ENCODE measurements at regions not wholly inside any gene's neighbourhood (a gene's known extent, or its start where the extent isn't known, plus 50 kb on each side); places are given as distances from the start of the nearest gene placed in this dataset.
"Not testable (repeated sequence)": the region's sequence is repeated elsewhere in the genome, so short reads cannot be mapped to it uniquely, and the experiment has no call there.

GRCh38 chr3:3902161-3902560 lies 102.9 kb downstream of the LRRN1 start:
- DNase-seq (ENCODE audit: low spot score) = no peak

- no peak for DNase-seq (ENCODE audit: low spot score)
Observed at GRCh38 chr3:3906171-3906570, 106.9 kb downstream of the LRRN1 start.

GRCh38 chr3:3907023-3907422 lies 107.8 kb downstream of the LRRN1 start:
- DNase-seq (ENCODE audit: low spot score) = no peak

DNA sequence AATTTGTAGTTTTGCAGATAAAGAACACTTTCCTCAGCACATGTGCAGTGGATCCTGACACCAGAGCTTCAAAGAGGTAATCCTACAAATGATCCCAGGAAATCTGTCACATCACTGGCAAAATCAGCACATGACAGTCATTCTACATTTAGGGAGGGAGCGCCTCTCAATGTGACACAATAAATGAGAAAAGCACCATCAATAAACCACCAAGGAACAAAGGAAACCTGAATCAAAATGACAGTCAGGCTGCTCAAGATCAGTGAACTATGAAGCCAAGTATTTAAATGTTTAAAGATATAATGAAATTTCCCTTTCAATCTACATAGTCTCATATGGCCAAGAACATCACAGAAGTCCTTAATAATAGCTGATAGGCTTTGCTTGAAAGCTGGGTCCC lies 119.5 kb downstream of the LRRN1 start:
- no peak for DNase-seq (ENCODE audit: low spot score)

- DNase-seq (ENCODE audit: low spot score) = no peak
Observed at GRCh38 chr3:3919316-3919715, 120.1 kb downstream of the LRRN1 start.

DNA sequence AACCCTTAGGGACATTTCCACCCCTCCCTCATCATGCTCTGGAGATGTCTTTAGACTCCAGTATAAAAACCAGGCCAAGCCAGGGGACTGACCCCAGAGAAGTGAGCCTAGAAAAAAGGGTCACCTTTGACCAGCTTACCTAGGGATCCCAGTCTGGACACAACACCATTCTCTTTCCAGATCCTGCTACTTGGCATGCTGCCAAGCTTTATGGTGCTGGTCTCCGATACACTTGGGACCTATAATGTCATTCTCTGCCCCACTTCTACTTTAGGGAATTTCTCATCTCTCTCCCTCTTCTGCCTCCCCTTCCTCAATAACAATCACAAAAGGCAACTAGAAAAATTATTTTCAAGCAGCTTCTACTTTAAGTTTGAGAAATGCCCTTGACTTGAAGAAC lies 124.4 kb downstream of the LRRN1 start:
- DNase-seq (ENCODE audit: low spot score) = no peak

GRCh38 chr3:3927198-3927597 lies 128.0 kb downstream of the LRRN1 start:
- no peak for DNase-seq (ENCODE audit: low spot score)

DNA sequence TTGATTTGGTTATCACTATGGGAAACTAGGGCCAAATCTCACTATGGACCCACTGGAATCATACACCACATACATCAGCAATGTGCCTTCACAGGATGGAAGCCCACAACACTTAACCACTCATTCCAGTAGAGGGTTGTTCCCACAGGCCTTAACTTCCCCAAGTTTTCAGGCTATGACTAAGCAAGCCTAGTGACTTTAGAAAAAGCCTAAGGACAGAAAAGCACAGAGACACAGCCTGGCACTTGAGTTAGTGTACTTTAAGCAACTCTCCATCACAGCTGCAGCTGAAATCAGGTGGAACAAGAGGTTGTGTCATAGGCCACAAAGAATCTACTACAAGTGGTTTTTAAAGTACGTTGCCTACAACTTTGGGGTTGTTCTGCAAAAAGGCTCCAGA lies 128.7 kb downstream of the LRRN1 start:
- DNase-seq (ENCODE audit: low spot score) = no peak

- DNase-seq (ENCODE audit: low spot score) = not testable (repeated sequence)
Observed at GRCh38 chr3:3941380-3941779, 142.1 kb downstream of the LRRN1 start.

DNA sequence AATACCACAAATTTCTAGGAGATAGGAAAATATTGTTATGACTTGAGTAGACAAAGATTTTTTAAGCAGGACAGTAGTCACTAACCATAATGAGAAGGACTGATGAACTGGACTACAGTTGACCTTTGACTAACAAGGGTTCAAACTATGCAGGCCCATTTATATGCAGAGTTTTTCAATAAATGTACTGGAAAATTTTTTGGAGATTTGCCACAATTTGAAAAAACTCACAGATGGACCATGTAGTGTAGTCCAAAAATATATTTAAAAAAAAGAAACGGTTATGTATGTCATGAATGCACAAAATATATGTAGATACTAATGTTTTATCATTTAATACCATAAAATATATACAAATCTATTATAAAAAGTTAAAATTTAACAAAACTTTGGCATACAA lies 151.8 kb downstream of the LRRN1 start:
- DNase-seq (ENCODE audit: low spot score) = no peak

DNA sequence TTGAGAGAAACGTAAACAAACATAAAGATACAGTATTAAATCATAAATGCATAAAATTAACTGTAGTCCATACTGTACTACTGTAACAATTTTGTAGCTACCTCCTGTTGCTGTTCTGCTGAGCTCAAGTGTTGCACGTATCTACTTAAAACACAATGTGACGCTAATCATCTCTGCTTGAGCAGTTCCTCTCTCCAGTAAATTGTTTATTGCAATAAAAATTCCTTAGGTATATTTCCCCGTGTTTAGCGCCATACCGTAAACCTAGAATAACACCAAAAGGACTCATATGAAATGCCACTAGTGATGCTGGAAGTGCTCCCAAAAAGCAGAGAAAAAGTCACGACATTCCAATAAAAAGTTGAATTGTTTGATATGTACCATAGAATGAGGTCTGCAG lies 152.3 kb downstream of the LRRN1 start:
- no peak for DNase-seq (ENCODE audit: low spot score)

- not testable (repeated sequence) for DNase-seq (ENCODE audit: low spot score)
Observed at GRCh38 chr3:3962867-3963266, 163.6 kb downstream of the LRRN1 start.

DNA sequence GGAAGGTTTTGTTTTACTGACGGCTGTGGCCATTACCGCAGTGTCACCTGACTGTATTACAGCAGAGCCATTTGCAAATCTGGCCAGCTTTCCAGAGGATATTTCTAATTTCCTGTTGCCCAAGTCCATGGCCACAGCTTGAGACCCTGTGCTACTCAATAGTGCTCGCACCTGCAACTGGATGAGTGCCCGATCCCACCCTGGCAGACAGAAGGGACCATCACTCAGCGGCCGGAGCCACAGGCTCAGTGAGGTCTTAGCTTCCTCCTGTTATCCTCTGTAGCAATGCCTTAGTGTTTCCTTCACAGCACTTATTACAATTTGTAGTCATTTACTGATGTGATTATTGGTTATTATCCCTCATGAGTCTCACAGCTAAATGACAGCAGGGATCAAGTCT lies 184.8 kb downstream of the LRRN1 start:
- DNase-seq (ENCODE audit: low spot score) = no peak

GRCh38 chr3:3991598-3991997 lies 192.4 kb downstream of the LRRN1 start:
- DNase-seq (ENCODE audit: low spot score) = no peak

DNA sequence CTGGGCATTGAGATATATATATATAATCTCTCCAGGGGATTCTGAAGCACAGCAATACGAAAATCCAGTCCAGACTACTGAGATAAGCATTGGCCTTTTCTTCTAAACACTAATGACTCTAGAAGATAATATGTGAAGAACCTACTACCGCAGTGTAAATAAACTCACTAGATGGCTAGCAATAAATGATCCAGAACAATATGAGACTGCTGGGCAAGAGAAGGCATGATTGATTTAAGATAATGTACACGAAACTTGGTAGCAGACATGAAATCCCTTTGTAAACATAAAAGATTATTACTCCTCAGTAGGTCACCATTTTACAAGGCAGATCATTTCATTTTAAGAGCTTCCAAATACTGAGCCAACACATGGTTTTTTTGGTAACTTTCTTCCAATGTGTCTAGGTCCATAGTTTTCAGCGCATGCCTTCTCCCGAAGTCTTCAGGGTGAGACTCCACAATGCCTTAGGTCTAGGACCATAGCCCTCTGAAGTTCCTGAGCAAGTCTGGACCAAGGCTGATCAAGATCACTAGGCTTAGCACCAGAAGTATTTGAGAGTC lies 193.2 kb downstream of the LRRN1 start:
- no peak for DNase-seq (ENCODE audit: low spot score)

DNA sequence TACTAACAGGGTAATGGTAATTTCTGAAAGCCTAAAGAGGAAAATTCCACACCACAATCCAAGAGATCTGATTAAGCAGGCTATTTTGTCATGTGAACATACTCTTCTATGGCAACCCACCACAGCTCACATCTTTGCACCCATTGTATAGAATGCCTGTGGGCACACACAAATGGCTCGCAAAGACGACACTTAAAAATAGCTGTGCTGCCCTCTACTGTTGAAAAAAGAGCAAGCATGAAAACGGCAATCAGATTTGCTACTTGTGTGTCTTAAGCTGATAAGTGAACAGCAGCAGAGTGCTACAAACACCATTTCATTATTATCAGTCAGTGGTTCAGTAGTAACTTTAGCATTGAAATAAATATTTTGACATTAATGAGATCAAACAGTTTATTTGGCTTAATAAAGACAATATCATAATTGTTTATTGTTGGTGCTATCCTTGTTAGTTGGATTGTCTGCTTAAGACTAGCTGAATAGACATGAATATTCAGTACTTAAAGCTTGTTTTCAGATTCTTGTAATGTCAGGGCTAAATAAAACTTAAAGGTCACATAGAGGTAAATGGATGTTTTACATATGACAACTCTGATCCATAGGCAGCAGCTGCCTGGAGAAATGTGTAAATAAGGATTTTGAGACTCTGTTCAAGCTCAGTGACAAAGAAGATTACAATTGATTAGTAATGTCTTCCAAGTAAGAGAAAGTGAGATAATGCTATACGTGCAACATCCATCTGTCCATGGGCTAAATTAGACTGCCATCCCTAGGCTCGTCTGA lies 199.1 kb downstream of the LRRN1 start:
- DNase-seq (ENCODE audit: low spot score) = no peak

DNA sequence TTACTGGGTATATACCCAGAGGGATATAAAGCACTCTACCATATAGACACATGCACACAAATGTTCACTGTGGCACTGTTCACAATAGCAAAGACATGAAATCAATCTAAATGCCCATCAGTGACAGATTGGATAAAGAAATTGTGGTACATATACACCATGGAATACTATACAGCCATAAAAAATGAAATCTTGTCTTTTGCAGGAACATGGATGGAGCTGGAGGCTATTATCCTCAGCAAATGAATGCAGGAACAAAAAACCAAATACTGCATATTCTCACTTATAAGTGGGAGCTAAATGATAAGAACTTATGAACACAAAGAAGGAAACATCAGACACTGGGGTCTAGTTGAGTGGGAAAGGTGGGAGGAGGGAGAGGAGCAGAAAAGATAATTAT lies 200.1 kb downstream of the LRRN1 start:
- DNase-seq (ENCODE audit: low spot score) = not testable (repeated sequence)

- DNase-seq (ENCODE audit: low spot score) = no peak
Observed at GRCh38 chr3:4001976-4002375, 202.7 kb downstream of the LRRN1 start.

DNA sequence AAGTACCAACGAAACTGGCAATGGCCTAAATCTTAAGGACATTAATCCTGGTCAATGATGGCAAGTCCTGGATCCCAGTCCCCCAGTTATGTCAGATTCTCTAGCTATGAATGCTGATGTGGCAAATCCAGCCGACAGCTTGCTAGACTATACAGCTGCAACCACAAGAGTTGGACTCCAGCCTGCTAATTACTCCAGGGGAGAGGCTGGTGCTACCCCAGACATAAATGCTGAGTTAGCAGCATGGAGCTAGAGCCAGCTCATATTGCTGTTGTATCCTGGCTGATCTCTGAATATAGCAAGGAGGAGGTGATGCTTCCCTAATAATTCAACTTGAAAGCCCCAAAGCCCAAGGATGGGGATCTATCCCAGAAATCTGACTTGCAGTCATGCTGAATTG lies 207.1 kb downstream of the LRRN1 start:
- DNase-seq (ENCODE audit: low spot score) = no peak

DNA sequence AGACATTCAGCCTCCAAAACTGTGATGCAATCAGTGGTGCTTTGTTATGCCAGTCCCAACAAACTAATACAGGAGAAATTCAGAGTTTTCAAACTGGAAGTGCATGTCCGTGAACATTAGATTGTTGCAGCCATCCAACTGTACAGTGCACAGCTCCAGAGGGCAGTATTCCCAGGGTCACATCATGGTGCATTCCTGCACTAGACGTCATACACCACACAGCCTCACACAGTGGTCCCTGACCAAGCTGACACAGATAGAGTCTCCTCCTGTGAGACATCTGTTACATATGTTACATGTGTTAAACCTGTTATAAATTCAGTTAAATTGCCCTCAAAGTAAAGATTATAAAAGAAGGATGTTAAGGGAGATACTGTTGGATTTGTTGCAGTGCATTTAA lies 209.0 kb downstream of the LRRN1 start:
- no peak for DNase-seq (ENCODE audit: low spot score)

GRCh38 chr3:4011166-4011565 lies 211.9 kb downstream of the LRRN1 start:
- no peak for DNase-seq (ENCODE audit: low spot score)

- no peak for DNase-seq (ENCODE audit: low spot score)
Observed at GRCh38 chr3:4015426-4015825, 216.2 kb downstream of the LRRN1 start.

DNA sequence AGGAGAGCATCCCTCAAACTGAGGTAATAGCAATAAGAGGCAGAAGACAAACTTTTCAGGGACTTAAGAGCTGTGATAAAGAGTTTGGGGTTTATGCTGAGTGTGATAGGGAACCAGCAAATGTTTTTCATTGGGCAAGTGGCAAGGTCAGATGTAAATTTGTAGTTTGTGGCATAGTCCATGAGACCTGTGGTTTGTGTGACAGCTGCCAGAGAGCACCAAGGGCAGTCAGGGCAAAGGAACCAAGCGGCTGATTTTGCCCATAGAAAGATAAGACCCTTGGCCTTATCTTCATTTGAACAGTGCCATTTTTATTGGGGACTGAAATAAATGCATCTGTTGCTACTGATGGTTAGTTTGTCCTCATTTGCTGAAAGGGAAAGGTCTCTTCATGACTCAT lies 220.3 kb downstream of the LRRN1 start:
- DNase-seq (ENCODE audit: low spot score) = no peak

DNA sequence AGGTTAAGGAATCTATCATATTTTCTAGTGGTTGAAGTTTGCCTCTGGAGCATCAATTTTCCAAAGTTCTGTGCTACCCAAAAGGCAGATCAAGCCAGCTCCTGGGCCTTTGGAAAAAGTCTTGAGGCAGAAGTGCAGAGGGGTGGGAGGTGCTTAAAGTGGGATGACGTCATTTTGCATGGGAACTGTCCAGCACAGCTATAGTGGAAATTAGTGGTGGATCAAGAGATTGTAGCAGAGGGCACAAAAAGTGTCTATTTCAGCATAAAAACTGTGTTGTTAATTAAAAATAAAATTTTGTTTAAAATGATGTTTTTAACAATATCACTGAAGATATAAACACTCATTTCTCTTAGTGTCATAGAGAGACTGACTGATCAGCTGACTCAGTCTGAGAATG lies 221.9 kb downstream of the LRRN1 start:
- DNase-seq (ENCODE audit: low spot score) = no peak

All from ureter (tissue), 1 donor.